Skin epidermis (tissue), 12 donors: ENCODE measurements at regions not wholly inside any gene's neighbourhood (a gene's known extent, or its start where the extent isn't known, plus 50 kb on each side); places are given as distances from the start of the nearest gene placed in this dataset.
"Not testable (repeated sequence)": the region's sequence is repeated elsewhere in the genome, so short reads cannot be mapped to it uniquely, and the experiment has no call there.

Experiments
- H3K27ac ChIP-seq, 21 experiments: fragments of 200-600 bp; sonication (generic) in 11 of 21; one replicate each; pipeline ENCODE4 v1.5.0; 2020; ENCODE audit warnings: mild to moderate bottlenecking in 3 of 21, inconsistent platforms in 2 of 21, moderate library complexity in 2 of 21
- H3K4me3 ChIP-seq, 7 experiments: fragments of 200-600 bp; sonication (generic) in 2 of 7; one replicate each; pipeline ENCODE4 v1.5.0; 2020; ENCODE audit warnings: inconsistent platforms in 2 of 7, mild to moderate bottlenecking in 2 of 7, moderate library complexity in 1 of 7

DNA sequence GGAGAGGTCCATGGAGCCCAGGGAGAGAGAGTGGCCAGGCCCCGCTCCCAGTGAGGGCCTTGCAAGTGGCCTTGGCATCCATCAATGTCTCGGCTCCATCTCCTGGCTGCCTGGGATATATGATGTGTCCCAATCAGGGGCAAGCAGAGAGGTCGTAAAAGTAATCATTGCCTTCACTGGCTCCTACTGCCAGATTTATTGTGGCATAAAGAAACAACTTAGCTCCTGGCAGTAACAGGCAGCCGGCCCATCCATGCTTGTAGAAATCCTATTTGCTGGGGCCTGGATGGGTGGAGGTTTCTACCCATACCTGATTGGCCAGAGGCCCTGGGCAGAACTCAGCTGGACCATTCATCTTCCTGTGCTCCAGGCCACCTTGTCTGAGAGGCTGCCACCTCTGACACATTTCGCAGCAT, 272.6 kb downstream of the MATN1 start:
- Histone ChIP-seq H3K27ac (no peak overlapping the region), H3K4me3 (no peak overlapping the region)

DNA sequence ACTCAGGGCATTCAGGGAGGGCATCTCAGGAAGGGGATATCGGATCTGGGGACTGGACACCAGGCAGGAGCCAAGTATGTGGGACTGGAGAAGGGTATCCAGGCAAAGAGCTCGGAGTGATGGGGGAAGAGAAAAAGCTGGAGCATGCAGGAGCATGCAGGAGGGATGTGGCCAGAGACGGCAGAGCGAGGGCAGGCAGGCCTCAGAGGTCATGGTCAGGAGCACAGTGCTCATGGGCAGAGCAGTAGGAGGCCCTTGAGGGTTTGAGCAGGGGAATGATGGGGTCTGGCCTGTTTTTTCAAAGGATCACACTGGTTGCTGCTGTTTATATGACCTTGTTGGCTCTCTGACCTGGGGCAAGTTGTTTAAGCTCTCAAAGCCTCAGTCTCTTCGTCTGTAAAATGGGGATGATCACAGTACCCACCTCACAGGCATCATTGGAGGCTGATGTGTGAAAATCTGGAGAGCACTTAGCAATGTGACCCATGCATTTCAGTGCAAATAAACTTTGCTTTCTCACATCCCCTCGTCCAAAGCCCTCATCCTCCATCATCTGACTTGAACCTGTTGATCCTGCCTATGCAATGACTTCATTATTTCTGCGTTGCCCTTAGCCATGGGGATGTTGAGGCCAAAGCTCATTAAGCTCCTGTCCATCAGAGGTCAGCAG, 273.1 kb downstream of the MATN1 start:
- H3K4me3 ChIP-seq: no peak overlapping the region
- no peak overlapping the region for H3K27ac ChIP-seq

DNA sequence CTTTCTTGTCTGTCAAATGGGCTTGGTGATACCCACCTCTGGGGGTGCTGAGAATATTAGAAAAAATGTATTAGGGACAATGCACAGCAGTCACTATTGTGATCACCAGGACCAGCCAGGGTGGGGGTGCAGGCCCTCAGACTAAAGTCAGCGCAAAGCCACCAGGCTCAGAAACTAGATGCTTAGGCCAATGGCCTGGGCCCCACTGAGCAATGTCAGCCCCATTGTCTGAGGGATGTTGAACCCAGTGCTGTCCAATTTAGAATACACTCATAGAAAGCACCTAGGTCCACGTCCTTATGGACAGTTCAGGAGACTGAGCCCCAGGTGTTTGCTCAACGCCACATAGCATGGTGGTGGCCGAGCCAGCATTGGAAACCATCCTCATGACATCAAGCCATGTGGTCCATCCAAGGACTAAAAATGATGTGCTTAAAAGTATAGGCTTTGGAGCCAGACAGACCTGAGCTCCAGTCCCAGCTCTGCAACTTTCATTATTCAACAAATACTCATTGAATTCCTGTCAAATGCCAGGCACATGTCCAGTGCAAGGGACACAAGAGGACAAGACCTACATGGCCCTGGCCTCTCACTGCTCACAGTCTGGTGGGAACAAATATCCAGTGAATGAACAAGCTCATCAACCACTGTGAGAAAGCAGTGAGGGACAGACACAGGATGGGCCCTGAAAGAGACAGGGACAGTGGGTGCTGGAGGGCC, 273.8 kb downstream of the MATN1 start:
- no peak overlapping the region for H3K4me3 ChIP-seq

DNA sequence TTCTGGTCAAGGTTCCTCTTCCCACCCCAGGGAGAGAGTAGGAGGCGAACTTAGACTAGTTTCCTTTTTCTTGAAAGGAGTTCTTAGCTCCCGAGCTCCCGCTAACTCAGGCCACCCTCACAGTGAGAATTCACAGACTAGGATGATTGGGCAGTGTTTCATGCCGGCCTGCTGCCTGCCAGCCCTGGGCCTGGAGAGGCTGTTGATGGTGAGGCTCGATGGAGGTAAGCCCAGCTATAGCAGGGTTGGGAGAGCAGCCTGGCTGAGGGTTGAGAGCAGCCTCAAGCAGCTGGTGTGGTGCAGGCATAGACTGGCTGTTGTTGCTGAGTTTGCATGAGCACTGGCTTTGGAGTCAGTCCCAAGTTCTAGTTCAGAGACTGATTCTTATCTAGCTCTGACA, 274.4 kb downstream of the MATN1 start:
- H3K4me3 ChIP-seq: no peak overlapping the region
- H3K27ac ChIP-seq: no peak overlapping the region

More for the DNA sequence above, 273.8 kb downstream of the MATN1 start:
- no peak overlapping the region for H3K27ac ChIP-seq

DNA sequence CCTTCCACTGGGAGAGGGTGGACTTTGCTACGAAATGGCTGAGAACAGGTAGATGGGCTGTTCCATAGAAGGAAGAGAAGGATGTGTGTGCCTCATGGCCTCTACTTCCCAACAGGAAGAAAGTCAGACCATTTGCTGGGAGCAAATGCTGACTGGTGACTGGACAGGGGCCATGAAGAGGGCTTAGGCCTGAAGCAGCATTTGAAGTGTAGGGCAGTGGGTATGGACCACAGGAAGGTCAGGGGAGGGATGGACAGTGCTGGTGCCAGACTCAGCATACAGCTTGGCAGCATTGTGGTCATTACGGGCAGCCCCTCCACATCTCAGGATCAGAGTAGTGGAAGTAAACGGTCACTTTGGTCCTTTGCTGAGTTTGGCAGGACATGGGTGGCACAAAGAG, 275.7 kb downstream of the MATN1 start:
- Histone ChIP-seq H3K4me3 (no peak overlapping the region), H3K27ac (no peak overlapping the region)

DNA sequence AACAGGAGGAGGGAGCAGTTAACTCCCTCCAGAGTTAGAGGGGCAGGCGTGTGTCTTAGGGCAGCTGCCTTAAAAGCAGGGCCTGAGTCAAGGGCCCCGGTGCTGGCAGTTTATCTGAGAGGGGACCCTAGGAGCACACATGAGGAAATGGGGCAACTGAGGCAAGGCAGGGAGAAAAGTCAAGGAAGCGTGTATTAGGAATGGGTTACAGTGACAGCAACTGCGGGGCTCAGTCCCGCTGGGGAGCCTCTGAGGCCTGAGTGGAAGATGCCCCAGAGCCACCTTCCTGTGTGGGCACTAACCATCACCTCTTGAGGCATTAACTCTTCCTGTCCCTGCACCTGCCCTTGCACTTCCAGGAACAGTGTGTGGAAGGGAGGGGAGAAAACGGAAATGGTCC, 276.3 kb downstream of the MATN1 start:
- H3K4me3 ChIP-seq: no peak overlapping the region
- H3K27ac ChIP-seq: no peak overlapping the region

DNA sequence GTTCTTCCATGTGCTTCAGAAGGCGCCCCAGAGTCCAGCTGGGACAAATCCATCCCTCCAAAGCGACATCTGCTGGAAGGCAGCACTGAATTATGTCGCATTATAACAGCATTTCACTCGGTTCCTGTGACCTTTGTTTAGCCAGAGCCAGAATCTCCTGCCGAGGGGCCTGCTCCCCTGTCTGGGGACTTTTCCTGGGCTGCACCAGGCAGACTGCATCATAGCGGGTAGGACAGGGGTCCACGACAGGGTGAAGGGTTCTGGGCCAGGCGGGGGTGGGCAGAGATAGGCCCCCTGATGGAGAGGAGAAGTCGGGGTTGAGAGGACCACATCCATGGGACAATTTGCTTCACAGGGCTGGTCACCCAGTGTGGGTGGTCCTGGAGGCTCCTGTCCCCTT, 276.9 kb downstream of the MATN1 start:
- H3K4me3 ChIP-seq: no peak overlapping the region
- no peak overlapping the region for H3K27ac ChIP-seq

DNA sequence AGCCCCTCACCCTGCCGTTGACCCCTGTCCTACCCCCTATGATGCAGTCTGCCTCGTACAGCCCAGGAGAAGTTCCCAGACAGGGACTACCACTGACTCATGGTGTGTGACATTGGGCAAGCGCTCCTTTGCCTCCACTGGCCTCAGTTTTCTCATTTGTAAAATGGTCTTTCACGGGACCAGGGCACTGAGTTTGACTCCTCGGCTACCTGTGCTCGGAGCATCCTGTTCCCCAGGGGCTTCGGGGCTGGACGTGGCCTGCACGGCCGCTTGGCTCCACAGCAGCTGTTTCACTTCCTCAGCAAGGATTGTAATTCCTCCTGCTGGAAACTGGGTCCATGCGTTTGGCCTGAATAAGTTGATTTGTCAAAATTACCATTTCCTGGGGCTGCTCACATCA, 277.3 kb downstream of the MATN1 start:
- no peak overlapping the region for H3K27ac ChIP-seq
- H3K4me3 ChIP-seq: no peak overlapping the region

DNA sequence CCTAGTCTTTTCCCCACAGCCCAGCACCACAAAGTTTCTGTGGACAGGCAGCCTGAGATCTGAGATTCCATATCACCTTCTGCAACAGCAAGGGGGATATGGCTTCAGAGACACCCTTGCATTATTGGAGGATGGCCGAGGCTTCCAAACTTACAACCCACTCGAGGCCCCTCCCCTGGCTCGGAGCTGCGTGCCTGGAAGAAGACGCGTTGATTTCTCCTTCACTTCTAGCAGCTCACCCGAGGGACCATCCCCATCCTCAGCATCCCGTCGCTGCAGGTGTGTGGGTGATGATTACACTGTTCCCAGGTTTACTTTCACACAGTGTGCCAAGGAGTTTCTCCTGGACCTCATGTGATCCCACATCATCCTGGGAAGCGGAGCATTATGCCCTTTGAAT, 277.9 kb downstream of the MATN1 start:
- no peak overlapping the region for H3K4me3 ChIP-seq

DNA sequence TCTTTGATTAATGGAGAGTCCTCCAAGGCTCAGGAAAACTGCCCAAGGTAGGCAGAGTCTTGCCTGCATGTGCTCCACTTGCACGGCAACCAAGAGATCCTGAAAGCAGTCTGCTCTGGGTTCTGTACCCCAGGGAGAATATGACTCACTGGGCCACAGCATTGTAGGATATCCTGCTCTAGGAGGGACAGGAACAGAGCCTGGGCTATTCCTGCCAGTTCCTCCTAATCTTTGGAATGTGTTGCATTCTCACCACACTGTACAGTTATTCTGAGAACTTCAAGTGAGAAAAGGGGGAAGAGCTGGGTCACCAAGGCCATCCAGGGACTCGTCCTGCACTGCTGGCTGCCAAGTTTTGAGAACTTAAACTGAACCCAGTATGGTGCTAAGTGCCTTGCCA, 278.5 kb downstream of the MATN1 start:
- no peak overlapping the region for H3K4me3 ChIP-seq
- no peak overlapping the region for H3K27ac ChIP-seq

More for the DNA sequence above, 277.9 kb downstream of the MATN1 start:
- H3K27ac ChIP-seq: no peak overlapping the region

DNA sequence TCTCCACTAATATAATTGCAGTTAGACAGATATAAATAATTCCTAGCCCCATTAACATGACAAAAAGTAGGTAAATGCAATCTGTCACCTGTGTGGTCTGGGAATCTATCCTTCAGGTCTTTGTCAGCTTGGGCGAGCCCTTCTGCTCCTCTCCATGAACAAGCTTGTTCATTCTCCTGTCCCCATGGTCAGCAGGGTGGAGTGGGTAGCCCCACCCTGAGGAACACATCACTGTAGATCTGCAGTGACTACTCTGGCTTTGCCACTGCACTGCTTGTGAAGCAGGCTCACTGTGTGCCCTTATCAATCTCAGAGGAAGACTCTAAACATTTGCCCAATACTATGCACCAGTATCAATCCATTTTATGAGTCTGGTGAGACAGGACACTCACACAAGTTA, 279.0 kb downstream of the MATN1 start:
- H3K27ac ChIP-seq: no peak overlapping the region
- H3K4me3 ChIP-seq: no peak overlapping the region

DNA sequence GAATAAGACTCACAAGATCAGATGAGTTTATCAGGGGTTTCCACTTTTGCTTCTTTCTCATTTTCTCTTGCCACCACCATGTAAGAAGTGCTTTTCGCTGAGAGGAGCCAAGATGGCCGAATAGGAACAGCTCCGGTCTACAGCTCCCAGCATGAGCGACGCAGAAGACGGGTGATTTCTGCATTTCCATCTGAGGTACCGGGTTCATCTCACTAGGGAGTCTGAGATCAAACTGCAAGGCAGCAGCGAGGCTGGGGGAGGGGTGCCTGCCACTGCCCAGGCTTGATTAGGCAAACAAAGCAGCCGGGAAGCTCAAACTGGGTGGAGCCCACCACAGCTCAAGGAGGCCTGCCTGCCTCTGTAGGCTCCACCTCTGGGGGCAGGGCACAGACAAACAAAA, 285.1 kb downstream of the MATN1 start:
- not testable (repeated sequence) for H3K27ac ChIP-seq, H3K4me3 ChIP-seq

DNA sequence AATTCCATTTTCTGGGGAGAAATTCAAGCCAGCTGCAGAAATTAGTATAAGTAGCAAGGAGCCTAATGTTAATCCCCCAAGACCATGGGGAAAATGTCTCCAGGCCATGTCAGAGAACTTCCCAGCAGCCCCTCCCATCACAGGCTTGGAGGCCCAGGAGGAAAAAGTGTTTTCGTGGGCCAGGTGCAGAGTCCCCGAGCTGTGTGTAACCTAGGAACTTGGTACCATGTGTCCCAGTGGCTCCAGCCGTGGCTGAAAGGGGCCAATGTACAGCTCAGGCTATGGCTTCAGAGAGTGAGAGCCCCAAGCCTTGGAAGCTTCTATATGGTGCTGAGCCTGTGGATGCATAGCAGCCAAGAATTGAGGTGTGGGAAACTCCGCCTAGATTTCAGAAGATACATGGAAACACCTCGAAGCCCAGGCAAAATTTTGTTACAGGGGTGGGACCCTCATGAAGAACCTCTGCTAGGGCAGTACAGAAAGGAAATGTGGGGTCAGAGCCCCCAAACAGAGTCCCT, 286.3 kb downstream of the MATN1 start:
- Histone ChIP-seq H3K4me3 (no peak overlapping the region), H3K27ac (no peak overlapping the region)

DNA sequence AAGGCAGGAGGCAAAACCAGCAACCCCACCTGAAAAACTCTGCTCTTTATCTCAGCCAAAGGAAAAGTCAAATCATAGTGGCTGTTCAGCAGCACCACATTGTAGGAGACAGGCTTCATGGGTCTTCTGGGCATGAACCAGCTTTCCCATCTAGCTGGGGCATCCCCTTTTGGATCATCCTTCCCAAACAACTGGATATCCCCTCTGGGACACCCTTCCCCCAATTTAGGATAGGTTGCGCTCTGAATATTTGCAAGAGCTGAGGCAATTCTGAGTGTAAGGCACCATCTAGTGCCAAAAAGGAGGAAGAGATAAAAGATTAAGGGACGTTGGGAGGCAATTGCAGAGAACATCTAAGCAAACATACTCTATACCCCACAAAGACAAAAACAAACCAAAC, 295.8 kb downstream of the MATN1 start:
- H3K4me3 ChIP-seq: no peak overlapping the region
- no peak overlapping the region for H3K27ac ChIP-seq

DNA sequence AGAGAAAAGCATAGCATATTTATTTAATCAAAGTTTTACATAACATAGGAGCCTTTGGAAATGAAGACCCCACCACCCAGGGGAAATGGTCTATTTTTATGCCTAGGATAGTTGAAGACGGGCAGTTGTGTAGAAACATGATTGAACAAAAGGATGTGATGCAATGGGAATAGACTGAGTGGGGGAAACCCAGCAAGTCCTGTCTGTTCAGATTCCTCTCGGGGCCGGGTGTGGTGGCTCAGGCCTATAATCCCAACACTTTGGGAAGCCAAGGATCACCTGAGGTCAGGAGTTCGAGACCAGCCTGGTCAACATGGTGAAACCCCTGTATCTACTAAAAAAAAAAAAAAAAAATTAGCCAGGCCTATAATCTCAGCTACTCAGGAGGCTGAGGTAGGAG, 298.3 kb downstream of the MATN1 start:
- Histone ChIP-seq H3K4me3 (no peak overlapping the region), H3K27ac (no peak overlapping the region)

DNA sequence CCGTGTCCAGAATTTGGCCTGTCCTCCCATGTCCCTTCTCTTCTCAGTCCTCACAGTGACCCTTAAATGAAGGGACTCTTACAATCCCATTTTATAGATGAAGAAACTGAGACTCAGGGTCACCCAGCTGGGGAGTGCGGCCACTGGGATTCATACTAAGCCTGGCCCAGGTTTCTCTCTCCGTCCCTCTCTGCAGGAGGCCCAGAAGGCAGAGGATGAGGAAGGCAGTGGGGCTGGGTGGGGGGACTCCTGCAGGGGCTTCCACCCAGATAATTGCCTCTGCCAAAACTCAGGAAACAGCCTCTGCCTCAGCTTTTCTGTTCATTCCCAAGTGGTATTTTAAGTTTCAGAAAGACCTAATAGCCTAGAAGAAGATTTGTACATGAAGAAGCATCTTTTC, 299.8 kb downstream of the MATN1 start:
- Histone ChIP-seq H3K4me3 (no peak overlapping the region), H3K27ac (no peak overlapping the region)

DNA sequence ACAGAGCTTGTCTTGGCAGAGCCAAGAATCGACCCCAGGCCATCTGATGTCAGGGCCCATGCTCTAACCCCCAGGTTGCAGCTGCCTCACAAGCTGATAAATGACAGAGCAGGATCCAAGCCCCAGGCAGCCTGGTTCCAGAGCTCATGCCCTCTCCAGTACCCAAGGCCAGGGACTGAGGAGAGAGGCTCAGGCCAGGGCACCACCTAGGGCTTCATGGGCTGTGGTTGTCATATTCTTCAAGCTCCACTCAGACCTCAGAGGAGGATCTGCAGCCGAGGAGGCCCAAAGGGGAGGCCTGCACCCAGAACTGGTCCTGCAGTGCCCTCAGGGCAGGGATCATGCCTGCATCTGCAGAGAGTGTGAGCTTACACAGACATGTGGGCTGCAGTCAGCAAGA, 301.1 kb downstream of the MATN1 start:
- Histone ChIP-seq H3K27ac (no peak overlapping the region), H3K4me3 (no peak overlapping the region)

DNA sequence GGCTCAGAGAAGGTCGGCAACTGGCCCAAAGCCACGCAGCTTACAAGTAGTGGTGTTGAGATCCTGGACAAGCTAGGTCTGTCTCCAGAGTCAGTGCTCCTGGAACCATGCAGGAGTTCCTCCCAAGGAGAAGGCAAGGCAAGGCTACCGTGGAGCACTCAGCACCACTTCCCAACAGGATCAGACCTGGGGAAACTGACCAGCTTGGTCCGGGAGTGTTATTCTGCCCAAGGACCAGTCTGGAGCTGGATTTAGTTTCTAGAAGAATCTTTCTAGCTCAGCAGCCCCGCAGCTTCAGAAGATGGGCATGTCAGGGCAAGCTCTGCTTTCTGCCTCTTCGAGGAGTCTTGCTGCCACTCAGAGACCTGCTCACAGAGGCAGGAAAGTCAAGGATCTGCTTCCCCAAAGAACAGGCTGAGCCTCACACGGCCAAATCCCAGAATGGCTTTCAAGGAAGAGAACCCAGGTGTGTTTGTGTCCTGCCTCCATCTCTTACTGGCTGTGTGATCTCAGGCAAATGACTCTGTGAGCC, 302.8 kb downstream of the MATN1 start:
- Histone ChIP-seq H3K4me3 (no peak overlapping the region), H3K27ac (peak overlapping the region in 1 of 21 experiments; percentile 10)

DNA sequence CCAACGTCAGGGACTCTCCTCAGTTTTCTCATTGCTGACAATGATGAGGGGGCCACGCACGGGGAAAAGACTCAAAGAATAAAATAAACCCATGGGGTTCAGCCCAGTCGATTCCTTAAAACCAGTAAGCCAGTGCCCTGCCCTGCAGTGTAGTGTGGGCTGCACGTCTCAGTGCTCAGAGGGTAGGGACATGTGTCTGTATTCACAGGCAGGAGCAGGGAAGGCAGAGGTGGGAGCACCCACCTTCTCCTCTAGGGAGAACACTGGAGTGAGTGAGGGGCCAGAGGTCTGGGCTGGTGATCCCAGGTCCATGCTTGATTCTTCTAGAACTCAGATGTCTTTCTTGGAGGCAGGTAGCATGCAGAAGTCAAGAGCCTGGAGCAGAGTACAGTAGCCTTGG, 303.6 kb downstream of the MATN1 start:
- peak overlapping the region in 1 of 21 experiments; percentile 17 for H3K27ac ChIP-seq
- no peak overlapping the region for H3K4me3 ChIP-seq

DNA sequence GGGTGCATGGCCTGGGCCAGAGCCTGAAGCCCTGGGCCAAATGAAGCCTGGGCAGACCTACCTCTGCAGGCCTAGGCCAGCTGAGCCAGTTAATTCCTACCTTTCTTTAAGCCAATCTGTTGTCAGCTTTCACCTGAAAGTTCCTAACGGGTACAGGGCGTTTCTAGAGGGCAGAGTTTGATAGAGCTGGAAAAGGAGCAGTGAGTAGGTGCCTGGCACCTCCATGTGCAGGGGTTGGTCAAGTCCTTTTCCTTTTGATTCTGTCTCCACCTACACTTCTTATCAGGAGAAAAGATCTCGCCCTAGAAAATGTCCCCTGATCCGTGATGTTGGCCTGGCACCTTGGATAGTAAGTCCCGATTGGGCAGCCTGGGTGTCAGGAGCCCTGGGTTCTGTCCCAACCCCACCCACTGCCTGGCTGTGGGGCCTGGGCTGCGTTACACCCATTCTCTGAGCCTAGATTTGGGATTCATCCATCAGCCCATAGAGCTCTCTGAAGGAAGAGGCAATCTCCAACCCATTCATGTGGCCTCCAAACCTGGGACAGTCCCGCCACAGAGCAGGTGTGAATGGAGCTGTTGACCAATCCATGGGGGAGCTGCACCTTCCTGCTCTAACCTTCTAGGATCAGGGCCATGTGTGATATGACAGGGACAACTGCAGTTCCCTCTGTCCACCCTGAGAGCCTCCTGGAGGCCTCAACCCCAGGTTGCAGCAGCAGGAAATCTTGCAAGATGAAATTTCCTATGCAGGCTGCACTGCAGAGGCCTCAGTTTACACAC, 304.3 kb downstream of the MATN1 start:
- H3K4me3 ChIP-seq: no peak overlapping the region
- H3K27ac ChIP-seq: peak overlapping the region in 1 of 21 experiments; percentile 17
